Glutamatergic neuron (in vitro differentiated cells): ENCODE measurements at regions not wholly inside any gene's neighbourhood (a gene's known extent, or its start where the extent isn't known, plus 50 kb on each side); places are given as distances from the start of the nearest gene placed in this dataset.

Source experiments
- DNase-seq: peaks from one replicate; pipeline ENCODE4 v3.0.0; 2022
- H3K27ac Mint-ChIP-seq: one replicate; pipeline ENCODE4 v1.8.0; 2020; ENCODE audit warnings: mild to moderate bottlenecking, mixed read lengths, inconsistent platforms; ENCODE audit not compliant: unreplicated experiment
- H3K27me3 Mint-ChIP-seq: one replicate; pipeline ENCODE4 v1.8.0; 2020; ENCODE audit warnings: mild to moderate bottlenecking, moderate library complexity, mixed read lengths, inconsistent platforms; ENCODE audit not compliant: unreplicated experiment
- H3K36me3 Mint-ChIP-seq: one replicate; pipeline ENCODE4 v1.8.0; 2020; ENCODE audit warnings: mild to moderate bottlenecking, mixed read lengths, inconsistent platforms; ENCODE audit not compliant: unreplicated experiment
- H3K4me1 Mint-ChIP-seq: one replicate; pipeline ENCODE4 v1.8.0; 2020; ENCODE audit warnings: mild to moderate bottlenecking, low read depth, mixed read lengths, inconsistent platforms; ENCODE audit not compliant: unreplicated experiment
- H3K4me3 Mint-ChIP-seq: one replicate; pipeline ENCODE4 v1.8.0; 2020; ENCODE audit warnings: mild to moderate bottlenecking, mixed read lengths, inconsistent platforms; ENCODE audit not compliant: unreplicated experiment
- H3K9me3 Mint-ChIP-seq: one replicate; pipeline ENCODE4 v1.8.0; 2020; ENCODE audit warnings: mild to moderate bottlenecking, moderate library complexity, mixed read lengths, inconsistent platforms; ENCODE audit not compliant: unreplicated experiment
- TF ChIP-seq, protein P1 (sequence below): fragments of 200-600 bp; sonication (generic); IDR thresholded peaks from one replicate; pipeline ENCODE4 v1.5.0; 2021; ENCODE audit not compliant: partially characterized antibody, unreplicated experiment

DNA sequence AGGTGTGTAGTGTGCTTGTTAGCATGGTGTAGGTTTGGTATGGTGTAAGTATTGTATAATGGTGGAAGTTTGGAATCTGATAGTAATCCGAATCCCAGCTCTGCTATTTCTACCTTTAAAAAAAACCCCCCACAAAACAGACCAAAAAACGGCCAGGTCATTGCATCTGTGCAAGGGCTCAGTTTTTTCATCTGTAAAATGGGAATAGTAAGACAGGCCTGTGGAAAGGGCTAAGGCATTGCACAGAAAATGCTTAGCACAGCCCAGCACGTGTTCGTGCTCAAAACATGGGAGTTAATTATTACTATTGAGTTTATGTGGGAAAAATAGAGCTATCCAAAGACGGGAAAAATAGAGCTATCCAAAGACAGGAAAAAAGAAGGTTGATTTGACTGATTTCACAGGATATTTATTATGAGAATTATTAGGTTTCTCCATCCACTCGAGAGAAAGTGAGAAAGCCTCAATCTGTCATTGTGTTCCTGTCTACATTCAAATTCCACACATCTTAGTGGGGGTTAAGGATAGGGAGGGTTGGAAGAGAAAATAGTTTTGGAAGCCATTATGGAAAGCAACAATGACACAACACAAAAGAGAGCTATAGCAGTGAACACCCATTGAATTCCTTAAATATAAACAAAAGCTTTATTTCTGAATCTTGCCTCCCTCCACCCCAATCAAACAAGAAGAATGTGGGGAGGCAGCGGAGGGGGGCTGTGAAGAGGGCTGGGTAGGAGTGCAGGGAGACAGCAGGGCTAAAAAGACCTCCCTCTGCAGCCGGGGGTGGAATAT is 126.8 kb upstream of the MAX start:
- Mint-ChIP-seq H3K36me3 (no peaks in the 10 kb centered on the region), H3K4me1 (peaks cover 16% of the 10 kb centered on the region), H3K27me3 (peaks cover 8% of the 10 kb centered on the region), H3K9me3 (peaks cover 5% of the 10 kb centered on the region), H3K27ac (no peak overlapping the region), H3K4me3 (no peak overlapping the region)
- TF ChIP-seq, protein P1, sequence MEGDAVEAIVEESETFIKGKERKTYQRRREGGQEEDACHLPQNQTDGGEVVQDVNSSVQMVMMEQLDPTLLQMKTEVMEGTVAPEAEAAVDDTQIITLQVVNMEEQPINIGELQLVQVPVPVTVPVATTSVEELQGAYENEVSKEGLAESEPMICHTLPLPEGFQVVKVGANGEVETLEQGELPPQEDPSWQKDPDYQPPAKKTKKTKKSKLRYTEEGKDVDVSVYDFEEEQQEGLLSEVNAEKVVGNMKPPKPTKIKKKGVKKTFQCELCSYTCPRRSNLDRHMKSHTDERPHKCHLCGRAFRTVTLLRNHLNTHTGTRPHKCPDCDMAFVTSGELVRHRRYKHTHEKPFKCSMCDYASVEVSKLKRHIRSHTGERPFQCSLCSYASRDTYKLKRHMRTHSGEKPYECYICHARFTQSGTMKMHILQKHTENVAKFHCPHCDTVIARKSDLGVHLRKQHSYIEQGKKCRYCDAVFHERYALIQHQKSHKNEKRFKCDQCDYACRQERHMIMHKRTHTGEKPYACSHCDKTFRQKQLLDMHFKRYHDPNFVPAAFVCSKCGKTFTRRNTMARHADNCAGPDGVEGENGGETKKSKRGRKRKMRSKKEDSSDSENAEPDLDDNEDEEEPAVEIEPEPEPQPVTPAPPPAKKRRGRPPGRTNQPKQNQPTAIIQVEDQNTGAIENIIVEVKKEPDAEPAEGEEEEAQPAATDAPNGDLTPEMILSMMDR, result no peak
- DNase-seq, result no peak

DNA sequence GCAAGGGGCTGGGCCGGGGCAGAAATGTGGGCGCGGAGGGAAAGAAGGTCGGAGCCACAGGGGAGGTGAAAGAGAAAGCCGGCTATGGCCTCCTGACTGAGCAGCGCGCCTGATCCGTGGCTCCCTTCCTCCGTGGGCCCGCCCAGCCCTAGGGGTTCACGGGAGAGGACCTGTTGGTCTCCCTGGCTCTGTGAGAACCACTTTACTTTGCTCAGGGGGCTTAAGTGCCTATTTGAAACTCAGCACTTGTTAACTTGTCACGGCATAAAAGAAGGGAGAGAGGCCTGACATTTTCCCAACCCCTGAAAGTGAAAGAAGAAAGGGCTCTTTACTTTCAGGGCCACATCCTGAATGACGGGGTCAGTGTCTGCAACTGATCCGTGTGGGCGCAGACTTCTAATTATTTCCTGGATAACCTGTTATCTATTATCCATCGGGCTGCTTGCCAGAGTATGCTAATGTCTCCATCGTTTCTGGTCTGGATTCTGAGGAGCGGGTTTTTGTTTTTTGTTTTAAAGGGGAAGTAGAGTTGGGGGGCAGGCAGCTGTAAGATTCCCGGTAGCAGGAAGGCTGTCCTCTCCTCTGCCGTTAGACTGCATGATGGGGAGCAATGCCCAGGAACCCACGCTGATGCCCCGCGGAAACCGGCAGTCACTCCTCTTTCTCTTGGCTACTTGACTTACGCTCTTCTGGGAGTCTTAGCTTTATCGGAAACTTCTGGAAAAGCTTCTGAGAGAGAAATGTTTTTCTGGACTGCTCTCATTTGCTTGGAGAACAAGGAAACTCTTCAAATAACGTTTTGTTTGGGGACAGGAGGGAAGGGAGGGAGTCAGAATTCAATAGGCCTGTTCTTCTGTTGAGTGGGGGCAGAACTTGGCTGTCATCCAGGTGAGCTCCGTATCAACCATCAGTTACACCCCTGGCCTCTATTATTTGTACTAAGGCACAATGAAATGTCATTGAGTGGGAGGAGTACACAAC is 127.7 kb upstream of the MAX start:
- DNase-seq, result no peak
- H3K27me3 Mint-ChIP-seq, result peaks cover 8% of the 10 kb centered on the region
- TF ChIP-seq, protein P1, result no peak
- H3K36me3 Mint-ChIP-seq, result no peaks in the 10 kb centered on the region
- H3K4me3 Mint-ChIP-seq, result no peak overlapping the region
- H3K4me1 Mint-ChIP-seq, result peaks cover 10% of the 10 kb centered on the region
- no peak overlapping the region for H3K27ac Mint-ChIP-seq
- H3K9me3 Mint-ChIP-seq, result peaks cover 7% of the 10 kb centered on the region

DNA sequence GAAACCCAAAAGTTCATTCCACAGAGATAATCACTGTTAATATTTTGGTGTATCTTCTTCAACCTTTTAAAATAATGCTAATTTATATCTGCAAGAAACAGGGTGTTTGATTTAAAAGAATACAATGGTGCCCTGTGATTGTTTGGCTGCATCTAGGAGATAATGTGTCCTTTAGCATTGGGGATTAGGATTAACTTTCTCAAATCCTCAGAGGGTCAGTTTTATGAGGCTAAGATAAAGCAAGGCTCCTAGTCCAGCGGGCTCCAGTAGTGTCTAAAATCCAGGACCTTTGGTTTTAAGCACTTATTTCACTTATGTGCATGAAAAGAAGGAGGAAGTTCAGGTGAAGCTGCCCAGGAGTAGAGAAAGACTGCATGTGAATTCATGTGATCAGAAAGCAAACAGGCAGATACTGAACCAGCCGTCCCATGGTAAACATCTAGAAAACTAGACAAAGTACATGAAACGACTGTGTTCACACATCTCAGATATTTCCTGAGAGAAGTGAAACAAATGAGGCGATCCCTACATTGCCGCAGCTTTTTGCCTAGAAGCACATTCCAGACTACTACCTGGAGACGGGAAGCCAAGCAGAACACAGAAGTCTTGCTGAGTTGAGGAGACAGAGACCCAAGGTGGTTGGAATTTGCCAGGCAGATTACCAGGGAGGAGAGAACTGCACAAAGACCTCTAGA is 129.1 kb upstream of the MAX start:
- DNase-seq, result no peak
- H3K4me3 Mint-ChIP-seq, result no peak overlapping the region
- H3K27me3 Mint-ChIP-seq, result peaks cover 2% of the 10 kb centered on the region
- no peak overlapping the region for H3K27ac Mint-ChIP-seq
- no peaks in the 10 kb centered on the region for H3K36me3 Mint-ChIP-seq
- TF ChIP-seq, protein P1, result no peak
- no peaks in the 10 kb centered on the region for H3K4me1 Mint-ChIP-seq
- peaks cover 3% of the 10 kb centered on the region for H3K9me3 Mint-ChIP-seq

DNA sequence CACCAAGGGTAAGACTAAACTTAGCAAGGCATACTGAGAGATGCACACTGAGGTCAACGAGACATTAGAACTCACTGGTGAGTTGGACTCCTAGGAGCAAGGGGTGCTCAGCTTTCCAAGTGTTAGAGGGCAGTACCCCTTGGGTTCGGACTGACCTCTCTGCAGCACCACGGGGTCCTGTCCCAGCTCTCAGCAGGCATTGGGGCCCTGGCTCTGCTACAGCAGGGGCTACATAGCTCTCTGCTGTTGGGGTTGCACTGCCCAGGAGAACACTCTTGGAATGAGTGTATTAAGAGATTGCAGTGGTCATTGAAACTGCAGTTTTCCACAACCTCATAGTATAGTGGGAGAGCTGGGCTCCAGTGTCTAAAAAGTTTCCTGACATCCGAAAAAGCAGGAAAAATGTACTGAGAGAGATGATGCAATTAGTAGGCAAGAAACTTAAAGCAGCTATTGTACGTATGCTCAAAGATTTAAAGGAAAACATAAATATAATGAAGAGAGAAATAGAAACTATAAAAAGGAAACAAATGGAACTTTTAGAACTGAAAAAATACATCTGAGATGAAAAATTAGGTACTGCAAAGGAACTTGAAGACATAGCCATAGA is 132.5 kb upstream of the MAX start:
- peaks cover 2% of the 10 kb centered on the region for H3K27me3 Mint-ChIP-seq
- H3K27ac Mint-ChIP-seq, result no peak overlapping the region
- H3K4me3 Mint-ChIP-seq, result no peak overlapping the region
- no peak for DNase-seq
- no peaks in the 10 kb centered on the region for H3K36me3 Mint-ChIP-seq
- H3K4me1 Mint-ChIP-seq, result peaks cover 6% of the 10 kb centered on the region
- TF ChIP-seq, protein P1, result no peak
- H3K9me3 Mint-ChIP-seq, result peaks cover 5% of the 10 kb centered on the region
